ENCODE measurements at regions not wholly inside any gene's neighbourhood (a gene's known extent, or its start where the extent isn't known, plus 50 kb on each side); places are given as distances from the start of the nearest gene placed in this dataset.

GRCh38 chr16:85200471-85201278 is 88.4 kb upstream of the CIBAR2 start:
- intact Hi-C loops (cut with DNase I): no loop called here
- no peak overlapping the region for H3K4me3 ChIP-seq
- ATAC-seq (no peak), DNase-seq (no peak)
- peak overlapping the region in 1 of 12 donors; percentile 19 for H3K27ac ChIP-seq
- no peaks in the 10 kb centered on the region for H3K27me3 ChIP-seq
- peaks cover 8 to 70% (median 35%) of the 10 kb centered on the region in 12 donors for H3K4me1 ChIP-seq
- TF ChIP-seq, protein P1, sequence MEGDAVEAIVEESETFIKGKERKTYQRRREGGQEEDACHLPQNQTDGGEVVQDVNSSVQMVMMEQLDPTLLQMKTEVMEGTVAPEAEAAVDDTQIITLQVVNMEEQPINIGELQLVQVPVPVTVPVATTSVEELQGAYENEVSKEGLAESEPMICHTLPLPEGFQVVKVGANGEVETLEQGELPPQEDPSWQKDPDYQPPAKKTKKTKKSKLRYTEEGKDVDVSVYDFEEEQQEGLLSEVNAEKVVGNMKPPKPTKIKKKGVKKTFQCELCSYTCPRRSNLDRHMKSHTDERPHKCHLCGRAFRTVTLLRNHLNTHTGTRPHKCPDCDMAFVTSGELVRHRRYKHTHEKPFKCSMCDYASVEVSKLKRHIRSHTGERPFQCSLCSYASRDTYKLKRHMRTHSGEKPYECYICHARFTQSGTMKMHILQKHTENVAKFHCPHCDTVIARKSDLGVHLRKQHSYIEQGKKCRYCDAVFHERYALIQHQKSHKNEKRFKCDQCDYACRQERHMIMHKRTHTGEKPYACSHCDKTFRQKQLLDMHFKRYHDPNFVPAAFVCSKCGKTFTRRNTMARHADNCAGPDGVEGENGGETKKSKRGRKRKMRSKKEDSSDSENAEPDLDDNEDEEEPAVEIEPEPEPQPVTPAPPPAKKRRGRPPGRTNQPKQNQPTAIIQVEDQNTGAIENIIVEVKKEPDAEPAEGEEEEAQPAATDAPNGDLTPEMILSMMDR (IDR thresholded peaks at IDR 0.05): no peak
- TF ChIP-seq POLR2A (IDR thresholded peaks at IDR 0.05): no peak
- H3K9me3 ChIP-seq: no peaks in the 10 kb centered on the region
- WGBS, 4 donors: 84 to 95% (median 89%) methylated on average over 17 of the region's 17 CpGs
- H3K36me3 ChIP-seq: no peaks in the 10 kb centered on the region

DNA sequence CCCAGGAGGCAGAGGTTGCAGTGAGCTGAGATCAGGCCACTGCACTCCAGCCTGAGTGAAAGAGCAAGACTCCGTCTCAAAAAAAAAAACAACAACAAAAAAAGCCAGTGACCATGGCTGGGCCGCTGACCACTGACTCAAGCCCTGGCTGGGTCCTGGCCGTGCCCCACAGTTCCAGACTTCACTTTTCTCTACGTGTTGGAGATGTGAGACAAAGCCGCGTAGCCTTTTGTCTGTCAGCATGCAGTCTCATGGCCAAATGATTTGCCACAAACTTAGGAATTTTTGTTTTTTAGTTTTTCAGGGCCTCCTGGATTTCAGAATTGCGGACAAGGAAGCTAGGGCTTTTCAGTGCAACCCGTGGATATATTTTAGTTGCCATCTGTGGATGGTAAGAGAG is 89.3 kb upstream of the CIBAR2 start:
- no peak for TF ChIP-seq POLR2A (IDR thresholded peaks at IDR 0.05)
- TF ChIP-seq, protein P1 (IDR thresholded peaks at IDR 0.05): no peak
- intact Hi-C loops (cut with DNase I): no loop called here
- Histone ChIP-seq H3K4me3 (no peak overlapping the region), H3K9me3 (no peaks in the 10 kb centered on the region), H3K4me1 (peaks cover 14 to 70% (median 39%) of the 10 kb centered on the region in 12 donors), H3K36me3 (no peaks in the 10 kb centered on the region), H3K27me3 (no peaks in the 10 kb centered on the region), H3K27ac (peak overlapping the region in 7 of 12 donors; percentile 79 to 95 (median 87))
- 87 to 93% (median 89%) methylated on average over 8 of the region's 8 CpGs for WGBS, 4 donors
- DNase-seq: no peak
- ATAC-seq: no peak

- Histone ChIP-seq H3K4me1 (peaks cover 14 to 70% (median 39%) of the 10 kb centered on the region in 12 donors), H3K27me3 (no peaks in the 10 kb centered on the region), H3K36me3 (no peaks in the 10 kb centered on the region), H3K9me3 (no peaks in the 10 kb centered on the region), H3K4me3 (no peak overlapping the region), H3K27ac (peak overlapping the region; percentile 32 to 95 (median 86))
- TF ChIP-seq POLR2A (IDR thresholded peaks at IDR 0.05): no peak
- TF ChIP-seq, protein P1 (IDR thresholded peaks at IDR 0.05): no peak
- DNase-seq: no peak
- ATAC-seq: peak in 1 of 4 donors; percentile 0
- WGBS, 4 donors: 64 to 69% (median 67%) methylated on average over 12 to 14 of the region's 14 CpGs
- intact Hi-C loops (cut with DNase I): no loop called here
These were observed 89.9 kb upstream of the CIBAR2 start for GRCh38 chr16:85202051-85202601.

DNA sequence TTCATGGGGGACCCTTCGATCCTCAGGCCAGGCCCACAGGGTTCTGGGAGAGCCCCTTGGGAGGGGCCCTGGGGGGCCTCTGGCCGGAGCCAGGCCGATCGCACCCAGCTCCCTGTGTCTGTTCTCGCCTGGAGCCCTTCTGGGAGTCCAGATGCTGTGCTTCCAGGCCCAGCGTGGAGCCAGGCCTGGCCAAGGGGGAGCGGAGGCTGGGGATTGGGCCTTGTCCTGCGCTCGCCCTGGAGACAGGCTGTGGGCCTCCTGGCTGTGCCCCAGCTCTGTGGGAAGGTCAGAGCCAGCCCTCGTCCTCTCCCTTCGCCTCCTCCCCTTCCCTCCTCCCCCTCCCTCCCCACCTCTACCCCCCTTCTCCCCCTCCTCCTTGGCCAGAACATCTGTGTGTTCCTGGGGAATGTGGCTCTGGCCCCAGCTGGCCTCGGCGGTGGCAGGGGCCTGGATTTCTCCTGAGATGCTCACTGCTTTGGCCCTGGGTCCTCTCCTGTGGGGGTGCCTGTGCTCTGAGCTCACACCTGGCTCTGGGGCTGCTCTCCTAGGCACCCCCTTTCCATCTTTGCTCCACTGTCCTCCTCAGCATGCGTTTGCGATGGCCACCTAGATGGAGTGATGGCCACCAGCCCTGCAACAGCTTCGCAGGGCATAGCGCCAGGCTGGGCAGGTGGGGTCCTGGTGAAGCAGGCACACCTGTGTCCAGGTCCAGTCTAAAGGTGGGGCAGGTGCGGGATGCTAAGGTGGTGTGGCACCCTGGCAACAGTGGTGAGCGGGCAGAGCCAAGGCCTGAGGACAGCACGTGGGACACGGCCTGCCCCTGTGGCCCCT is 90.6 kb upstream of the CIBAR2 start:
- Histone ChIP-seq H3K4me3 (no peak overlapping the region), H3K27me3 (no peaks in the 10 kb centered on the region), H3K27ac (peak overlapping the region; percentile 32 to 95 (median 86)), H3K9me3 (no peaks in the 10 kb centered on the region), H3K4me1 (peaks cover 14 to 70% (median 42%) of the 10 kb centered on the region in 12 donors), H3K36me3 (no peaks in the 10 kb centered on the region)
- ATAC-seq: peak; percentile 81 to 91 (median 88)
- 44 to 64% (median 50%) methylated on average over 8 to 21 of the region's 21 CpGs for WGBS, 4 donors
- TF ChIP-seq, protein P1 (IDR thresholded peaks at IDR 0.05): no peak
- TF ChIP-seq POLR2A (IDR thresholded peaks at IDR 0.05): no peak
- intact Hi-C loops (cut with DNase I): no loop called here
- DNase-seq: peak; percentile 84 to 92 (median 91)

Data from heart left ventricle (tissue), 16 donors.